HEK293 (cell line): ENCODE measurements at regions not wholly inside any gene's neighbourhood (a gene's known extent, or its start where the extent isn't known, plus 50 kb on each side); places are given as distances from the start of the nearest gene placed in this dataset.

Experiments used
- MYNN ChIP-seq: fragments of 450-650 bp; formaldehyde crosslinking; IDR thresholded peaks from 2 replicates; pipeline ENCODE4 v1.5.1; 2016; ENCODE audit warnings: missing biosample characterization, missing genetic modification characterization, borderline replicate concordance
- SP3 ChIP-seq: fragments of 450-650 bp; formaldehyde crosslinking; IDR thresholded peaks from 2 replicates; pipeline ENCODE4 v1.5.1; 2016; ENCODE audit warnings: missing biosample characterization, missing genetic modification characterization
- ZBTB7A ChIP-seq: fragments of 450-650 bp; formaldehyde crosslinking; IDR thresholded peaks from 2 replicates; pipeline ENCODE4 v1.5.1; 2016; ENCODE audit warnings: low read depth, missing biosample characterization, missing genetic modification characterization
- ZBTB8A ChIP-seq: fragments of 450-650 bp; formaldehyde crosslinking; IDR thresholded peaks from 2 replicates; pipeline ENCODE4 v1.5.1; 2016; ENCODE audit warnings: missing biosample characterization, missing genetic modification characterization

GRCh38 chr10:128362514-128362913 is 236.3 kb upstream of the MKI67 start:
- no peak for TF ChIP-seq ZBTB8A
- no peak for TF ChIP-seq SP3 (tag by site-specific recombination)
- TF ChIP-seq ZBTB7A (tag by site-specific recombination): no peak
- TF ChIP-seq MYNN (tag by site-specific recombination): no peak
